Endothelial cell (in vitro differentiated cells): ENCODE measurements at regions not wholly inside any gene's neighbourhood (a gene's known extent, or its start where the extent isn't known, plus 50 kb on each side); places are given as distances from the start of the nearest gene placed in this dataset.

Experiments used
- DNase-seq: peaks from one replicate; pipeline ENCODE4 v3.0.0; 2021; ENCODE audit warnings: low spot score
- H3K27ac Mint-ChIP-seq: one replicate; pipeline ENCODE4 v1.8.0; 2021; ENCODE audit warnings: mixed read lengths, inconsistent platforms; ENCODE audit not compliant: unreplicated experiment
- H3K27me3 Mint-ChIP-seq: one replicate; pipeline ENCODE4 v1.8.0; 2021; ENCODE audit warnings: mild to moderate bottlenecking, moderate library complexity, mixed read lengths, inconsistent platforms; ENCODE audit not compliant: unreplicated experiment
- H3K36me3 Mint-ChIP-seq: one replicate; pipeline ENCODE4 v1.8.0; 2021; ENCODE audit warnings: mild to moderate bottlenecking, low read depth, mixed read lengths, inconsistent platforms; ENCODE audit not compliant: unreplicated experiment
- H3K4me1 Mint-ChIP-seq: one replicate; pipeline ENCODE4 v1.8.0; 2021; ENCODE audit warnings: mild to moderate bottlenecking, mixed read lengths, inconsistent platforms; ENCODE audit not compliant: unreplicated experiment
- H3K4me3 Mint-ChIP-seq: one replicate; pipeline ENCODE4 v1.8.0; 2021; ENCODE audit warnings: mild to moderate bottlenecking, mixed read lengths, inconsistent platforms; ENCODE audit not compliant: unreplicated experiment
- H3K9me3 Mint-ChIP-seq: one replicate; pipeline ENCODE4 v1.8.0; 2021; ENCODE audit warnings: mixed read lengths, inconsistent platforms; ENCODE audit not compliant: unreplicated experiment
- TF ChIP-seq, protein P1 (sequence below): fragments of 200-600 bp; sonication (generic); IDR thresholded peaks from one replicate; pipeline ENCODE4 v1.5.0; 2021; ENCODE audit warnings: antibody characterized with exemption; ENCODE audit not compliant: unreplicated experiment

GRCh38 chr20:48482790-48483189, 345.0 kb downstream of the PREX1 start:
- Mint-ChIP-seq H3K27me3 (peaks cover 1% of the 10 kb centered on the region), H3K4me1 (peaks cover 9% of the 10 kb centered on the region), H3K9me3 (no peaks in the 10 kb centered on the region), H3K27ac (no peak overlapping the region), H3K36me3 (no peaks in the 10 kb centered on the region), H3K4me3 (no peak overlapping the region)
- TF ChIP-seq, protein P1, sequence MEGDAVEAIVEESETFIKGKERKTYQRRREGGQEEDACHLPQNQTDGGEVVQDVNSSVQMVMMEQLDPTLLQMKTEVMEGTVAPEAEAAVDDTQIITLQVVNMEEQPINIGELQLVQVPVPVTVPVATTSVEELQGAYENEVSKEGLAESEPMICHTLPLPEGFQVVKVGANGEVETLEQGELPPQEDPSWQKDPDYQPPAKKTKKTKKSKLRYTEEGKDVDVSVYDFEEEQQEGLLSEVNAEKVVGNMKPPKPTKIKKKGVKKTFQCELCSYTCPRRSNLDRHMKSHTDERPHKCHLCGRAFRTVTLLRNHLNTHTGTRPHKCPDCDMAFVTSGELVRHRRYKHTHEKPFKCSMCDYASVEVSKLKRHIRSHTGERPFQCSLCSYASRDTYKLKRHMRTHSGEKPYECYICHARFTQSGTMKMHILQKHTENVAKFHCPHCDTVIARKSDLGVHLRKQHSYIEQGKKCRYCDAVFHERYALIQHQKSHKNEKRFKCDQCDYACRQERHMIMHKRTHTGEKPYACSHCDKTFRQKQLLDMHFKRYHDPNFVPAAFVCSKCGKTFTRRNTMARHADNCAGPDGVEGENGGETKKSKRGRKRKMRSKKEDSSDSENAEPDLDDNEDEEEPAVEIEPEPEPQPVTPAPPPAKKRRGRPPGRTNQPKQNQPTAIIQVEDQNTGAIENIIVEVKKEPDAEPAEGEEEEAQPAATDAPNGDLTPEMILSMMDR = no peak
- no peak for DNase-seq

DNA sequence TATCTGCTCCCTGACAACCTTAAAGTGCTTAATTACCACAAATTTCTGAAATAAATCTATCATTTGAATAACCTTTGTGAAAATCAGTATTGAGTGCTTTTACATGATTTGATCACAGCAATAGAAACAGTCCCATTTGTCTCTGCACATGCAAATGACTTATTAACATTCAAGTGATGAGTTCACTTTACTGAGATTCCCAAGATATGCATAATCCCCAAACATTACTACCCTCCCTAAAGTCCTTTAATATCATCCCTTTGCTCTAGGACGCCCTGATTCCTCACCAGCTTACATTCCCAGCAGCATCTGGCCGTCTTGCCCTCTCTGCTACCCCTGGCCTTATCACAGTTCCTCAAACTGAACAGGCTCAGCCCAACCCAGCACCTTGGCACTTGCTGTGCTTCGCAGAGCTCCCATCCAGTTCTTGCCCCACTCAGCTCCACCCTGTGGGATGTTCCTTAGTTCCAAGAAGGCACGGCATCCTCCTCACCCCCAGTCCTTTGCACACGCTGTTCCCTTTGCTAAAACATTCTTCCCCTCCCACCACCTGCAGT, 347.5 kb downstream of the PREX1 start:
- peaks cover 4% of the 10 kb centered on the region for H3K36me3 Mint-ChIP-seq
- no peaks in the 10 kb centered on the region for H3K9me3 Mint-ChIP-seq
- no peak overlapping the region for H3K4me3 Mint-ChIP-seq
- H3K27ac Mint-ChIP-seq = no peak overlapping the region
- DNase-seq = no peak
- TF ChIP-seq, protein P1 = no peak
- H3K4me1 Mint-ChIP-seq = peaks cover 8% of the 10 kb centered on the region
- peaks cover 11% of the 10 kb centered on the region for H3K27me3 Mint-ChIP-seq

- Mint-ChIP-seq H3K4me1 (peaks cover 8% of the 10 kb centered on the region), H3K27me3 (peaks cover 12% of the 10 kb centered on the region), H3K36me3 (peaks cover 4% of the 10 kb centered on the region), H3K9me3 (no peaks in the 10 kb centered on the region), H3K4me3 (no peak overlapping the region), H3K27ac (no peak overlapping the region)
- no peak for DNase-seq
- TF ChIP-seq, protein P1 = no peak
These were observed 348.8 kb downstream of the PREX1 start for GRCh38 chr20:48478806-48479585.

GRCh38 chr20:48478370-48478769, 349.4 kb downstream of the PREX1 start:
- H3K27me3 Mint-ChIP-seq = peaks cover 12% of the 10 kb centered on the region
- H3K36me3 Mint-ChIP-seq = peaks cover 4% of the 10 kb centered on the region
- TF ChIP-seq, protein P1 = no peak
- peaks cover 8% of the 10 kb centered on the region for H3K4me1 Mint-ChIP-seq
- no peak overlapping the region for H3K4me3 Mint-ChIP-seq
- no peak overlapping the region for H3K27ac Mint-ChIP-seq
- no peak for DNase-seq
- no peaks in the 10 kb centered on the region for H3K9me3 Mint-ChIP-seq

DNA sequence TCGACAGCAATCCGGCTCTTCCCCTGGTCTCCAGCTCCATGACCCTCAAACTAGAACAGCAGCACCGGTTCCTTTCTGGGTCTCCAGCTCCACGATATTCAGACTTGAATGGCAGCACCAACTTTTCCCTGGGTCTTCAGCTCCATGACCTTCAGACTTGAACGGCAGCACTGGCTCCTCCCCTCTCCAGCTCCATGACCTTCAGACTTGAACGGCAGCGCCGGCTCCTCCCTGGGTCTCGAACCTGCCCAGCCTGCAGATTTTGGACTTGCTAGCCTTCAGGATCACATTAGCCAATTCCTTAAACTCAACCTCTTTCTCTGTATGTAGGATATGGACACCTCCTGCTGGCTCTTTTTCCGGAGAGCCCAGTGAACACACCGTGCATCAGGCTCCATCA, 350.9 kb downstream of the PREX1 start:
- H3K4me3 Mint-ChIP-seq = no peak overlapping the region
- H3K4me1 Mint-ChIP-seq = peaks cover 8% of the 10 kb centered on the region
- H3K9me3 Mint-ChIP-seq = no peaks in the 10 kb centered on the region
- H3K27me3 Mint-ChIP-seq = peaks cover 11% of the 10 kb centered on the region
- H3K36me3 Mint-ChIP-seq = peaks cover 4% of the 10 kb centered on the region
- no peak overlapping the region for H3K27ac Mint-ChIP-seq
- DNase-seq = no peak
- TF ChIP-seq, protein P1 = no peak
